ENCODE measurements at regions not wholly inside any gene's neighbourhood (a gene's known extent, or its start where the extent isn't known, plus 50 kb on each side); places are given as distances from the start of the nearest gene placed in this dataset.

GRCh38 chr2:48034295-48034694 is 128.0 kb upstream of the FBXO11 start:
- no peak for TF ChIP-seq SPI1 (IDR thresholded peaks at IDR 0.05; ENCODE audit: borderline replicate concordance, low read depth)
- TF ChIP-seq GABPA (IDR thresholded peaks at IDR 0.05; ENCODE audit: low read depth): no peak
- TF ChIP-seq, protein P1, sequence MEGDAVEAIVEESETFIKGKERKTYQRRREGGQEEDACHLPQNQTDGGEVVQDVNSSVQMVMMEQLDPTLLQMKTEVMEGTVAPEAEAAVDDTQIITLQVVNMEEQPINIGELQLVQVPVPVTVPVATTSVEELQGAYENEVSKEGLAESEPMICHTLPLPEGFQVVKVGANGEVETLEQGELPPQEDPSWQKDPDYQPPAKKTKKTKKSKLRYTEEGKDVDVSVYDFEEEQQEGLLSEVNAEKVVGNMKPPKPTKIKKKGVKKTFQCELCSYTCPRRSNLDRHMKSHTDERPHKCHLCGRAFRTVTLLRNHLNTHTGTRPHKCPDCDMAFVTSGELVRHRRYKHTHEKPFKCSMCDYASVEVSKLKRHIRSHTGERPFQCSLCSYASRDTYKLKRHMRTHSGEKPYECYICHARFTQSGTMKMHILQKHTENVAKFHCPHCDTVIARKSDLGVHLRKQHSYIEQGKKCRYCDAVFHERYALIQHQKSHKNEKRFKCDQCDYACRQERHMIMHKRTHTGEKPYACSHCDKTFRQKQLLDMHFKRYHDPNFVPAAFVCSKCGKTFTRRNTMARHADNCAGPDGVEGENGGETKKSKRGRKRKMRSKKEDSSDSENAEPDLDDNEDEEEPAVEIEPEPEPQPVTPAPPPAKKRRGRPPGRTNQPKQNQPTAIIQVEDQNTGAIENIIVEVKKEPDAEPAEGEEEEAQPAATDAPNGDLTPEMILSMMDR (IDR thresholded peaks at IDR 0.05; ENCODE audit: insufficient read depth, low read length): no peak
- no peak for TF ChIP-seq POLR2AphosphoS5 (IDR thresholded peaks at IDR 0.05; ENCODE audit: low read depth)
- no peak for TF ChIP-seq REST (IDR thresholded peaks at IDR 0.05; ENCODE audit: insufficient replicate concordance, low read depth)
- no peak overlapping the region for H3K27ac ChIP-seq (replicated peaks)
- no peak for DNase-seq (ENCODE audit: low read depth in 1 of 2, low spot score in 1 of 2)
- H3K27me3 ChIP-seq (ENCODE audit: insufficient read depth, poor library complexity, severe bottlenecking): no peaks in the 10 kb centered on the region
- no peak overlapping the region for H3K4me3 ChIP-seq (replicated peaks; ENCODE audit: insufficient read depth, low read length)

GRCh38 chr2:48036312-48036711 is 130.0 kb upstream of the FBXO11 start:
- H3K4me3 ChIP-seq (replicated peaks; ENCODE audit: insufficient read depth, low read length): no peak overlapping the region
- no peaks in the 10 kb centered on the region for H3K27me3 ChIP-seq (ENCODE audit: insufficient read depth, poor library complexity, severe bottlenecking)
- TF ChIP-seq, protein P1 (IDR thresholded peaks at IDR 0.05; ENCODE audit: insufficient read depth, low read length): no peak
- TF ChIP-seq POLR2AphosphoS5 (IDR thresholded peaks at IDR 0.05; ENCODE audit: low read depth) (no peak), REST (IDR thresholded peaks at IDR 0.05; ENCODE audit: insufficient replicate concordance, low read depth) (no peak), SPI1 (IDR thresholded peaks at IDR 0.05; ENCODE audit: borderline replicate concordance, low read depth) (no peak), GABPA (IDR thresholded peaks at IDR 0.05; ENCODE audit: low read depth) (no peak)
- no peak overlapping the region for H3K27ac ChIP-seq (replicated peaks)
- DNase-seq (ENCODE audit: low read depth in 1 of 2, low spot score in 1 of 2): no peak

DNA sequence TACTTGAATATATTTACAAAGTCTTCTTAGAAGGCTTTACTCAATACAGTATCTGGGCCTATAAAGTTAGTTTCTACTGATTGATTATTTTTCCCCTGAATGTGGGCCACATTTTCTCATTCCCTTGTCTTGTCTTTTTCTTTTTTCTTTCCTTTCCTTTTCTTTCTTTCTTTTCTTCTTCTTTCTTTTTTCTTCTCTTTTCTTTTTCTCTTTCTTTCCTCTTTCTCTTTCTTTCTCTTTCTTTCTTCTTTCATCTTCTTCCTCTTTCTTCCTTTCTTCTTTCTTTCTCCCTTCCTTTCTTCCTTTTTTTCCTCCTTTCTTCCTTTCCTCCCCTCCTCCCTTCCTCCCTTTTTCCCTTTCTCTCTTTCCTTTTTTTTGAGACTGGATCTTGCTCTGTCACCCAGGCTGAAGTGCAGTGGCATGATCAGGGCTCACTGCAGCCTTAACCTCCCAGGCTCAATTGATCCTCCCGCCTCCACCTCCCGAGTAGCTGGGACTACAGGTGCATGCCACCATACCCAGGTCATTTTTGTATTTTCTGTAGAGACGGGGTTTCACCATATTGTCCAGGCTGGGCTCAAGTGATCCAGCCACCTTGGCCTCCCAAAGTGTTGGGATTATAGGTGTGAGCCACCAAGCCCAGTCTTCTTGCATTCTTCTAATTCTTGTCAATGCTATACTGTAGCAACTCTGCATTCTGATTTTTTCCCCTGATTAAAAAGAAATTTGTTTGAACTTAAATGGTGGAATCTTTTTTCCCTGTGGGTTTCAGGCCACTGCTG is 133.1 kb upstream of the FBXO11 start:
- TF ChIP-seq GABPA (IDR thresholded peaks at IDR 0.05; ENCODE audit: low read depth) (no peak), SPI1 (IDR thresholded peaks at IDR 0.05; ENCODE audit: borderline replicate concordance, low read depth) (no peak), REST (IDR thresholded peaks at IDR 0.05; ENCODE audit: insufficient replicate concordance, low read depth) (no peak), POLR2AphosphoS5 (IDR thresholded peaks at IDR 0.05; ENCODE audit: low read depth) (no peak)
- TF ChIP-seq, protein P1 (IDR thresholded peaks at IDR 0.05; ENCODE audit: insufficient read depth, low read length): no peak

More for the DNA sequence above, 133.1 kb upstream of the FBXO11 start:
- Histone ChIP-seq H3K4me3 (replicated peaks; ENCODE audit: insufficient read depth, low read length) (no peak overlapping the region), H3K27ac (replicated peaks) (no peak overlapping the region), H3K27me3 (ENCODE audit: insufficient read depth, poor library complexity, severe bottlenecking) (no peaks in the 10 kb centered on the region)
- DNase-seq (ENCODE audit: low read depth in 1 of 2, low spot score in 1 of 2): no peak
